ENCODE measurements at regions not wholly inside any gene's neighbourhood (a gene's known extent, or its start where the extent isn't known, plus 50 kb on each side); places are given as distances from the start of the nearest gene placed in this dataset.
A peak's percentile ranks its signal among the peaks of the same experiment; 100 is the strongest.

GRCh38 chr15:98447069-98447468, 201.3 kb upstream of the IGF1R start:
- DNase-seq (ENCODE audit: low spot score), result no peak

DNA sequence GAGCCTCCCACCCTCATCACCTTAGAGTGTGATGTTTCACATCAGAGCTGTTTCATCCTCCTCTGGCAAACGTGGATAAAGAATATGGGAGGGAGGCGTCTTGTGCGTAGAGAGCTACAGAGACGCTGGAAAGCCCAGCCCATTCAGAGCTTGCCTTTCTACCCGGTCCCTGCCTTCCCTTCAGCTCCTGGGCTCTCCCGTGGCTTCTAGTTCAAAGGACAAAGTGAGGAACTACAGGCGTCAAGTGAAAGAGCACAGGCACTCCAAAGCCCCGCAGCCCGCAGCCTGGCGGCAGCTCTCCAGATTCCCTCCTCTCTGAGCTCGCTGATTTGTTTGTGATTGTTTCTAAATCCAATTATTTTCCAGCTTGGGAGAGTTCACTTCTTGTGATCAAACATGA, 197.1 kb upstream of the IGF1R start:
- DNase-seq (ENCODE audit: low spot score), result no peak

DNA sequence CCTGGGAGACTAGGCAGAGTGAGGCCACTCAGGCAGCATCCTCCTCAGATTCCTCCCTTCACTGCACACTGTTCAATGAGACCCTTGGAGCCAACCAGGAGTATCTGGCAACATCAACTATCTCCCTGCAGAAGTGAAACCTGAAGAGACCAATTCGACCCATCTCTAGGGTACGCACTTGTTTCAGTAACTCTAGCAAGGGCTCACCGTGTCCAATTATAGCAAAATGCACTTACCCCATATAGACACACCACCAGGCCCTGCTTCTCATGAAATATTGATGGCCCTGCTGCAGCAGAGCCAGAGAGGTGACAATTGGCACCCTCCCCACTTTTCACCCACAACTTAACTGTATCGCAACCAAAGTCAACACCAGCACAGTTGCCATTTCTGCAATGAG, 196.1 kb upstream of the IGF1R start:
- no peak for DNase-seq (ENCODE audit: low spot score)

DNA sequence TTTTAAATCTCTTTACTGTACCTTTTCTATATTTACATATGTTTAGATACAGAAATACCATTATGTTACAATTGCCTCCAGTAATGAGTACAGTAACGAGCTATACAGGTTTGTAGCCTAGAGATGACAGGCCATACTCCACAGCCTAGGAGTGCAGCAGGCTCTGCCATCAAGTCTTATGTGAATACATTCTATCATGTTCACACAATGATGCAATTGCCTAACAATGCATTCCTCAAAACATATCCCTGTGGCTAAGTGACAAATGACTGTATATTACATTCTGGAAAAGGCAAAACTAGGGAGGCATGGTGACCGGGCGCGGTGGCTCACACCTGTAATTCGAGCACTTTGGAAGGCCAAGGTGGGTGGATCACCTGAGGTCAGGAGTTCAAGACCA, 192.4 kb upstream of the IGF1R start:
- no peak for DNase-seq (ENCODE audit: low spot score)

GRCh38 chr15:98476559-98476958, 171.8 kb upstream of the IGF1R start:
- DNase-seq (ENCODE audit: low spot score), result no peak

DNA sequence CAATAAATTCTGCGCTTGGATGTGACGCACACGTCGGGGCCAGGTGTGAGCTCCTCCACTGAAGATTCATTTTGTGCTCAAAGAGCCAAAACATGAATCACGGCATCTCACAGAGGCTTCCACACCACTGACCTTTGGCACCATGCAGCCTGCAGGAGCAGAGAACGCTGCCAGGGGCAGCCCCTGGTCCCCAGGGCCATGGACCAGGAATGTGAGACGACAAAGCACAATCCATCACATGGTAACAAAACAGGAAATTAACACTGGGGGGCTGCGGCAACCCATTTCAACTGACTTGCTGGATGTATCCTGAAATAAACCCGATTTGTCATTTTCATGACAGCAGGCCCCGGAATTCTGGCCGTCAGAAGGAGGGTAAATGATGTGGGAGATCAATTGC, 167.5 kb upstream of the IGF1R start:
- DNase-seq (ENCODE audit: low spot score), result no peak

GRCh38 chr15:98483575-98484130, 164.7 kb upstream of the IGF1R start:
- no peak for DNase-seq (ENCODE audit: low spot score)

DNA sequence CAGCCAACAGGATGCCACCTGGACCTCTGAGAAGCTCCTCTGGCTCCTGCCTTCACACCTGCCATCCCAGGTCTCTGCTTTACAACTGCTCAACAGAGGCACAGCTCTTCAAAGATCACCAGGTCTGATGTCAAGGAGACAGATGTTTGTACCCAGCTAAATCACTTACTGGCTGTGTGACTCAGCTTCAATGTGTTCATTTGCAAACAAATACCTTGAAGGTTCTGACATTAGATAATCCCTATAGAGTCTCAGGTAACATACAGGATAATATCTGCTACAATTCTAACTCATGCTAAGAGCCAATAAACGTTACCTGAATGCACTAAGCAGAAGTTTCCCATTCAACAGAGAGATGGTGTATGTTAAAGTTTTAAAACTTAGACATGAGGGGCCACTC, 163.4 kb upstream of the IGF1R start:
- DNase-seq (ENCODE audit: low spot score), result no peak

GRCh38 chr15:98485451-98485850, 162.9 kb upstream of the IGF1R start:
- no peak for DNase-seq (ENCODE audit: low spot score)

GRCh38 chr15:98493966-98494511, 154.3 kb upstream of the IGF1R start:
- no peak for DNase-seq (ENCODE audit: low spot score)

DNA sequence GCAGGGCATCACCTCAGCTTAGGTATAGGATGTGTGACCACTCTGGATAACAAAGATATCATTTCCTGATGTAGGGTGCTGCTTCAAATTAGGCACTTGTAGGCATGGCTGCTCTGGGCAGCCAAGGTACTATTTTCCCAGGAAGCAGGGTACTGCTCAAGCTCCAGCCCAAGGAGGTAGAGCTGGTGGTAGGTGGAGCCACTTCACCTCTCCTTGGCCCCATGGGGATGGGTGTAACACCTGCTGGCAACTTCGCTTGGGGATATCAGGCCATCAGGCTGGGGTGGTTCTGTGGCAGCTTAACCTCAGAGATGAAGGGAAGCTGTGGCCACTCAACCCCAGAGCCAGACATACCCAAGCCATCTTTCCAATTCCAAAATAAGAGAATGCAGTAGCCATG, 147.1 kb upstream of the IGF1R start:
- DNase-seq (ENCODE audit: low spot score), result no peak

DNA sequence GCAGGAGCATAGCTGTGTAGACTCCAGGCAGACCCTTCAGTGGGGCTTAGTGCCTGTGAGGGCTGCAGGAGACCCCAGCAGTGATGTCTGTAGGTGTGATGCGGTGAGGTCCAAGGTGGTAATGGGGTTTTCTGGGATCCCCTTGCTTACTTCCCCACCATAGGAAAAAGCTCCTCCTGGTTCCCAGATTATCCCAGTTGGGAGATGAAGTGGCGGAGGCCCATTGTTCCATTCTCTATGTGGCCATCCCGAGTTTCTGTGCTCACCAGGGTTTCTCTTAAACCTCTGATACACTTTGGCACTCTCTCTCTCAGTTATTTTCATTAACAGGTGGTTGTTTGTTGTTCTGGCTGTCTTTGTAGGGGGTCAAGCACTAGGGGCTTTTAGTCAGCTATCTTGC, 146.7 kb upstream of the IGF1R start:
- DNase-seq (ENCODE audit: low spot score), result no peak

- no peak for DNase-seq (ENCODE audit: low spot score)
Measured at GRCh38 chr15:98503970-98504369, 144.4 kb upstream of the IGF1R start.

DNA sequence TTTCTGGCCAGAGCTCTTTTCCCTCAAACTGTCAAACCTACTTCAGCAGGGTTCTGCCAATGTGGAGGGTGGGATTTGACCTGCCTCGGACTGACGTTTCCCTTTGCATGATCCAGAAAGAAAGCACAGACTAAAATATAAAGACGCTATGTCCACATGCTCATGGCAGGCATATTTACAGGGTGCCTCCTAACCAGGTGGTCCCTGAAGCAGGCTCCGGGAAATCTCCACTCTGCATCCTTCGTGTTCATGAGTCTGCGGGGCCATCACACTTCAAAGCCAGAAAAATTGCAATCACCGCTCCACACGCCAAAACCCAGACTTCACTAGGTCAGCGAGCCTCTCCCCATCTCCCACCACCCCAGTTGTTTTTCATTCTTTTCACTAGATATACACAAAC, 143.3 kb upstream of the IGF1R start:
- DNase-seq (ENCODE audit: low spot score), result no peak

DNA sequence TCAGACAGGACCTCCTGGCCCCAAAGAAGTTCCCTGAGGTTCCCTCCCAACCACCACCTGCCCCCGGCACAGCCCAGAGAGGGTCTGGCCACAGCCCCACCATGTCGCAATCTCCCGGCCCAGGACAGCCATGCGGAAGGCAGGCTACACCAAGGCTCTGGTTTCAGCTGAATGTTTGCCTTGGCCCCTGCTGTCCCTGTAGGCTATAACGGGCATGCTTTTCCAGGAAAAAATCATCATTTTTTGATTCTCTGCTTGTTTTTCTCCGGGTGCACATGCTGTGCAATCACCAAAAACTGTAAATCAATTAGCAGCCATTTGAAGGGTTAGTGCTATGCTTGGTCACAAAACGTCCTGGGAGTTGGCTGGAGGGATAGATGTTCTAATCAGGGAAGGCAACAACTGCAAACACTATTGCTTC, 142.7 kb upstream of the IGF1R start:
- DNase-seq (ENCODE audit: low spot score), result no peak

GRCh38 chr15:98506172-98506571, 142.2 kb upstream of the IGF1R start:
- no peak for DNase-seq (ENCODE audit: low spot score)

DNA sequence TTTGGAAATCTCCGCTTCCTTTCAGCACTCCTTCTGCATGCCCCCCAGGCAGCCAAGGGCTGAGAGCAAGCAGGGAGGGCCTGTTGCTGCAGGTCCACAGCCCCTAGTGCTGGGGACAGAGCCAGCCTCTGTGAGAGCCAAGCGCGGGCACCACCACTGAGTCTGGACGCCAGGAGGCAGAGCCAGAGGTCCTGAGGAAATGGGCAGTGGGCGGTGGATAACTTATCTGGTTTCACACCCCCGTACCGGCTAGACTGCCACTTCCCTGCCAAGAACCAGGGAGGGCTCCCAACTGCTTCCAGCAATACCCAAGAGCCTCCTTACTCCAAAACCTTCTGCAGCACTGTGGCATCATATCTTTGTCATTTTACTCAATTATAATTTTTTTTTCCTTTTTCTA, 141.6 kb upstream of the IGF1R start:
- DNase-seq (ENCODE audit: low spot score), result no peak

GRCh38 chr15:98513428-98513986, 134.8 kb upstream of the IGF1R start:
- DNase-seq (ENCODE audit: low spot score), result no peak

GRCh38 chr15:98514034-98514622, 134.2 kb upstream of the IGF1R start:
- DNase-seq (ENCODE audit: low spot score), result no peak

- DNase-seq (ENCODE audit: low spot score), result peak; percentile 38
Measured at GRCh38 chr15:98518823-98519561, 129.3 kb upstream of the IGF1R start.

- DNase-seq (ENCODE audit: low spot score), result no peak
Measured at GRCh38 chr15:98519767-98520550, 128.4 kb upstream of the IGF1R start.

DNA sequence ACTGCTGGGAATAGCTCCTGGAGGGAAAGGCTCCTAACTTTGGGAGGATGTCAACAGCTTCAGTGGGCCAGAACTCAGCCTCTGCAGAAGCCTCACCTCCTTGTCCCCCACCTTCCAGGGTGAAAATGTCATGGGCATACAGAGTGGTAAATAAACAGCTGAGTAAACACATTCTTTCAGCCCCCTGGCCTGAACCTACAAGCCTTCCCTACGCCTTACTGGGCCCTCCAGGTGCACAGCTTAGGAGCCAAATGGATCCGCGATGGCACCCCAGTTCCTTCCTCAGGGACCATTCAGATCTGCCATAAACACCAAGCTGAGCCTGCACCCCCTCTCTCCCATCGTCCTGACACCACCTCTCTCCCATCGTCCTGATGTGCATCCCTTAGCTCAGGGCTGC, 126.2 kb upstream of the IGF1R start:
- no peak for DNase-seq (ENCODE audit: low spot score)

Data from mucosa of gallbladder (tissue), 1 donor.